Activated CD8-positive, alpha-beta memory T cell treated with anti-CD3 and anti-CD28 coated beads for 1 hour (primary cell): ENCODE measurements at regions not wholly inside any gene's neighbourhood (a gene's known extent, or its start where the extent isn't known, plus 50 kb on each side); places are given as distances from the start of the nearest gene placed in this dataset.
"Not testable (repeated sequence)": the region's sequence is repeated elsewhere in the genome, so short reads cannot be mapped to it uniquely, and the experiment has no call there.

ENCODE experiments used
- DNase-seq, 2 donors: peaks; one replicate each; pipeline ENCODE4 v3.0.0-alpha.2; 2020; ENCODE audit warnings: low read depth in 1 of 2; ENCODE audit errors: extremely low read depth in 1 of 2

- DNase-seq = no peak
Observed at GRCh38 chr3:170712798-170713197, 126.9 kb upstream of the SLC7A14 start.

- no peak for DNase-seq
Observed at GRCh38 chr3:170712336-170712735, 126.5 kb upstream of the SLC7A14 start.

- DNase-seq = no peak
Observed at GRCh38 chr3:170711786-170712185, 125.9 kb upstream of the SLC7A14 start.

- DNase-seq = no peak
Observed at GRCh38 chr3:170709046-170709445, 123.2 kb upstream of the SLC7A14 start.

GRCh38 chr3:170707899-170708298, 122.0 kb upstream of the SLC7A14 start:
- DNase-seq = no peak

- DNase-seq = no peak
Observed at GRCh38 chr3:170705131-170705530, 119.3 kb upstream of the SLC7A14 start.

- no peak for DNase-seq
Observed at GRCh38 chr3:170703121-170703588, 117.3 kb upstream of the SLC7A14 start.

GRCh38 chr3:170701696-170702678, 116.1 kb upstream of the SLC7A14 start:
- no peak for DNase-seq

- DNase-seq = no peak
Observed at GRCh38 chr3:170700054-170700404, 114.2 kb upstream of the SLC7A14 start.

GRCh38 chr3:170699158-170700053, 113.5 kb upstream of the SLC7A14 start:
- no peak for DNase-seq

- DNase-seq = no peak
Observed at GRCh38 chr3:170697908-170698307, 112.0 kb upstream of the SLC7A14 start.

GRCh38 chr3:170697131-170697530, 111.3 kb upstream of the SLC7A14 start:
- no peak for DNase-seq

GRCh38 chr3:170695486-170696064, 109.7 kb upstream of the SLC7A14 start:
- no peak for DNase-seq

GRCh38 chr3:170692720-170693119, 106.8 kb upstream of the SLC7A14 start:
- DNase-seq = no peak

- no peak for DNase-seq
Observed at GRCh38 chr3:170690661-170690981, 104.7 kb upstream of the SLC7A14 start.

GRCh38 chr3:170689893-170690660, 104.2 kb upstream of the SLC7A14 start:
- DNase-seq = peak; percentile 2 to 16

- no peak for DNase-seq
Observed at GRCh38 chr3:170689296-170689829, 103.5 kb upstream of the SLC7A14 start.

- not testable (repeated sequence) for DNase-seq
Observed at GRCh38 chr3:170688222-170688621, 102.3 kb upstream of the SLC7A14 start.

GRCh38 chr3:170680593-170680992, 94.7 kb upstream of the SLC7A14 start:
- DNase-seq = no peak

GRCh38 chr3:170679190-170679589, 93.3 kb upstream of the SLC7A14 start:
- DNase-seq = no peak
